Heart left ventricle (tissue), 13 donors: ENCODE measurements at regions not wholly inside any gene's neighbourhood (a gene's known extent, or its start where the extent isn't known, plus 50 kb on each side); places are given as distances from the start of the nearest gene placed in this dataset.

Source experiments
- CTCF ChIP-seq, 12 donors: fragments of 200-600 bp; sonication (generic) in 4 of 12; IDR thresholded peaks; one replicate each; pipeline versions ENCODE4 v1.5.0 to v1.8.0; 2018 to 2022; ENCODE audit warnings: antibody characterized with exemption in 12 of 12, mild to moderate bottlenecking in 5 of 12
- POLR2A ChIP-seq, 2 donors: fragments of 450-650 bp; IDR thresholded peaks; one replicate each; pipeline ENCODE4 v1.6.1; 2017; ENCODE audit warnings: antibody characterized with exemption in 2 of 2, mild to moderate bottlenecking in 2 of 2, moderate library complexity in 2 of 2
- donor health status: ischemic (EF 13 %, LVEDD 7.1; RV severe dilation, severe dysfunction).
- donor health status: DM: no; HTN: yes; CAD: no.
- donor health status: DM: no; HTN: no; CAD: no.
- donor health status: ischemic (EF 25% LVEDD 6.9; RV normal size, moderate dysfunction).
- donor health status: ischemic (EF 25% LVEDD 5.7; RV mildly dilated, moderate dysfunction).
- donor health status: ischemic (EF 35%, LVEDD 5.7; RV mildly dilated, moderate dysfunction).
- donor health status: nonischemic (EF 11% LVEDD 7.7; RV severe dilation, severe dysfunction).
- donor health status: DM: yes; HTN: yes; CAD: no.
- donor health status: PGD.
- donor health status: ischemic (EF 29% LVEDD 5.4; RV normal size, mild dysfunction).
- donor health status: nonischemic (EF 23%, LVEDD 6.1; RV moderate dilation, normal function).

GRCh38 chr16:86117756-86118155 lies 218.8 kb downstream of the IRF8 start:
- no peak for TF ChIP-seq POLR2A (IDR thresholded peaks at IDR 0.05)
- no peak for TF ChIP-seq CTCF (IDR thresholded peaks at IDR 0.05)
